22Rv1 (cell line): ENCODE measurements at regions not wholly inside any gene's neighbourhood (a gene's known extent, or its start where the extent isn't known, plus 50 kb on each side); places are given as distances from the start of the nearest gene placed in this dataset.

Experiments
- ZFX ChIP-seq: fragments of 450-650 bp; IDR thresholded peaks from 2 replicates; pipeline ENCODE4 v1.6.1; 2017; ENCODE audit warnings: antibody characterized with exemption, borderline replicate concordance
- TF ChIP-seq, protein P1 (sequence below): fragments of 450-650 bp; IDR thresholded peaks from 2 replicates; pipeline ENCODE4 v1.5.1; 2017; ENCODE audit warnings: mild to moderate bottlenecking

DNA sequence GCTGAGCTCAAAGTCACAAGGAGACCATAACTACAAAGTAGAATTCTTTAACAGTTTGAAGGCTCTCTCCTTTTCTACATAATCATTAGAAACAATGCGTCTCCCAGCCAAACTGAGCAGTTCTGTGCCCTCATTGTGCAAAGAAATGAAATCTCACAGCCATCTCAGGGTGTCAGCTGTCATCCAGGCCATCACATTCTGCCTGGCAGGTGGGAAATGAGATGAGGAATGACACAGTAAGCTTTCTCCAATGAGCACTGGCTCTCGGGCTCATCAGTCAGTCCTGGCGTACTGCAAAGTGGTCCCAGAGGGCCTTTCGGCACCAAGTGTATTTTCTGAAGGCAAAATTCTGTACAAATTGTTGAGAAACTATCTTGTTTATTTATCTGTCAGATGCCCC is 306.5 kb downstream of the KCTD12 start:
- TF ChIP-seq, protein P1, sequence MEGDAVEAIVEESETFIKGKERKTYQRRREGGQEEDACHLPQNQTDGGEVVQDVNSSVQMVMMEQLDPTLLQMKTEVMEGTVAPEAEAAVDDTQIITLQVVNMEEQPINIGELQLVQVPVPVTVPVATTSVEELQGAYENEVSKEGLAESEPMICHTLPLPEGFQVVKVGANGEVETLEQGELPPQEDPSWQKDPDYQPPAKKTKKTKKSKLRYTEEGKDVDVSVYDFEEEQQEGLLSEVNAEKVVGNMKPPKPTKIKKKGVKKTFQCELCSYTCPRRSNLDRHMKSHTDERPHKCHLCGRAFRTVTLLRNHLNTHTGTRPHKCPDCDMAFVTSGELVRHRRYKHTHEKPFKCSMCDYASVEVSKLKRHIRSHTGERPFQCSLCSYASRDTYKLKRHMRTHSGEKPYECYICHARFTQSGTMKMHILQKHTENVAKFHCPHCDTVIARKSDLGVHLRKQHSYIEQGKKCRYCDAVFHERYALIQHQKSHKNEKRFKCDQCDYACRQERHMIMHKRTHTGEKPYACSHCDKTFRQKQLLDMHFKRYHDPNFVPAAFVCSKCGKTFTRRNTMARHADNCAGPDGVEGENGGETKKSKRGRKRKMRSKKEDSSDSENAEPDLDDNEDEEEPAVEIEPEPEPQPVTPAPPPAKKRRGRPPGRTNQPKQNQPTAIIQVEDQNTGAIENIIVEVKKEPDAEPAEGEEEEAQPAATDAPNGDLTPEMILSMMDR, result no peak
- no peak for TF ChIP-seq ZFX
